Muscle layer of duodenum (tissue), 2 donors: ENCODE measurements at regions not wholly inside any gene's neighbourhood (a gene's known extent, or its start where the extent isn't known, plus 50 kb on each side); places are given as distances from the start of the nearest gene placed in this dataset.

ENCODE experiments used
- H3K27ac ChIP-seq: one replicate; pipeline ENCODE4 v1.7.0; 2013; ENCODE audit warnings: mild to moderate bottlenecking, low read length
- H3K27me3 ChIP-seq: one replicate; pipeline ENCODE4 v1.7.0; 2013; ENCODE audit warnings: low read depth, mild to moderate bottlenecking, control low read depth, low read length
- H3K36me3 ChIP-seq, 2 donors: one replicate each; pipeline ENCODE4 v1.7.0; 2013; ENCODE audit warnings: low read length in 2 of 2, control low read depth in 1 of 2, mild to moderate bottlenecking in 1 of 2; ENCODE audit not compliant: insufficient read depth in 2 of 2, control insufficient read depth in 1 of 2
- H3K4me1 ChIP-seq, 2 donors: one replicate each; pipeline ENCODE4 v1.7.0; 2013; ENCODE audit warnings: low read length in 2 of 2, mild to moderate bottlenecking in 2 of 2, control low read depth in 1 of 2, moderate library complexity in 1 of 2; ENCODE audit not compliant: insufficient read depth in 2 of 2, control insufficient read depth in 1 of 2
- H3K4me3 ChIP-seq, 2 donors: one replicate each; pipeline ENCODE4 v1.7.0; 2013; ENCODE audit warnings: low read length in 2 of 2, low read depth in 1 of 2, mild to moderate bottlenecking in 1 of 2
- H3K9me3 ChIP-seq, 2 donors: one replicate each; pipeline ENCODE4 v1.7.0; 2013; ENCODE audit warnings: low read length in 2 of 2, control low read depth in 1 of 2, mild to moderate bottlenecking in 1 of 2; ENCODE audit not compliant: control insufficient read depth in 1 of 2
- donor health status: healthy.

DNA sequence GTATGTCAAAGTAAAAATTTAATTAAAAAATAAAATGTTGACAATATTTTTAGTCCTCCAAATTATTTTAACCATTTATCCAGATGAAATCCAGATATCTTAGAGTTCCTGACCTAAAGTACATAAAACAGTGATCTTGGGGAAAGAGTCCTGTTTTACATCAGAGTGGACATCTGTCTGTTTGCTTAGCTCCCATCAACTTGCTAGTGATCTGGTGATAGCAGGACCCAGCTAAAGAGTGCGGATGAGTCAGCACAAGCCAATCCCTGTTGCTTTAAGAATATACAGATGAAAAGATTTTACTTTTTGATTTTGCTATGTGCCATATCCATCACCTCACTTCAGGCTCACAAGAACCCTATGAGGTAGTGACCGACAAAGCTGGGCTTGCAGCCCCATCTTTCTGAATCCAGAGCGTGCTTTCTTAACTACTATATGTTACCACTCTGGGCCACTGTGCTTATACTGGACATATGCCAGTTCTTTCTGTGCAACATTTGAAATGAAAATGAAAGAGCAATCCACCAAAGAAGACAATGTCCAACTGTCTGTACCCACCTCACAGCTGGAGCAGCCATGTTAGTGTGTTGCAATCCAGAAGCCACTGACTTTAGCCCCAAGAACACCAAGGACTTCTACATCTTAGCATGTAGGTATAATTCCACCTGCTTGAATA, 167.6 kb upstream of the SESN3 start:
- H3K4me1 ChIP-seq: no peaks in the 10 kb centered on the region
- H3K27me3 ChIP-seq: no peaks in the 10 kb centered on the region
- peaks cover 0 to 3% of the 10 kb centered on the region in 2 donors for H3K9me3 ChIP-seq
- no peak overlapping the region for H3K27ac ChIP-seq
- H3K36me3 ChIP-seq: no peaks in the 10 kb centered on the region
- H3K4me3 ChIP-seq: no peak overlapping the region

DNA sequence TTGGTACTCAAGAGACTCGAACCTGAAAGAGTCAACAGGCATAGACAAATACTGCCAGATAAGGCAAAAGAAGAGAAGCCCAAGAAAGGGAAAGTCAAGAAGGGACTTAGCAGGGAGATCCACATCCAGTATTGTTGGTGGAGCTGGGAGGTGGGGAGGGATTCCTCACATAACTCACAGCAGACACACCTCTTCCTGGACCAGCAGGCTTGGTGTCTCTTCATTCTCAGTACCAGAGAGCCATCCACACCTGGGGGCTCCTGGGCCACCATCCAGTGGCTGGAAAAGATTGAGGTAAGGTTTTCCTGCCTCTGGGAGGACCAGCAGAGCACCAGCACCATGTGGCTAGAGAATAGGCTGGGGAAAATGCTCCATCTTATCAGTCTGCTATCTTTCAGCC, 161.6 kb upstream of the SESN3 start:
- Histone ChIP-seq H3K27ac (no peak overlapping the region), H3K4me3 (no peak overlapping the region), H3K9me3 (peaks cover 0 to 3% of the 10 kb centered on the region in 2 donors), H3K27me3 (no peaks in the 10 kb centered on the region), H3K4me1 (no peaks in the 10 kb centered on the region), H3K36me3 (no peaks in the 10 kb centered on the region)

DNA sequence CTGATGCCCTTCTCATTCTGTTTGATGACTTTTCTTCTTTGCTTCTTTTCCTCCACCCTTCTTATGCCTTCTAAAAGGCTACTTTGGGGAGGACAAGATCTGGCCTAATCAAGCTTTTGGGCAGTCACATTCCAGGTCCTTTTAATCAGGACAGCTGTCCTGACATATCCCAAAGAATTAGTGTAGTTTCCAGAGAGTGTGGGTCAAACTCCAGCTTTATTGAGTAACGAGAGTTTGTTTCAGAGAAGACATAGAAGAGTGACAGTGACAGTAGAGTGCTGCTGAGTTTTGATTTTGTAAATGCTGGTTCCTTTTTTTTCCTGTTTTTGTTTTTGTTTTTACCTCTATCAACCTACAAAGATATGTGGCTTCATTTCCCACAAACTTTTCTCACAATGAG, 158.4 kb upstream of the SESN3 start:
- no peaks in the 10 kb centered on the region for H3K27me3 ChIP-seq
- H3K9me3 ChIP-seq: no peaks in the 10 kb centered on the region
- no peak overlapping the region for H3K4me3 ChIP-seq
- H3K27ac ChIP-seq: no peak overlapping the region
- H3K4me1 ChIP-seq: no peaks in the 10 kb centered on the region
- no peaks in the 10 kb centered on the region for H3K36me3 ChIP-seq

DNA sequence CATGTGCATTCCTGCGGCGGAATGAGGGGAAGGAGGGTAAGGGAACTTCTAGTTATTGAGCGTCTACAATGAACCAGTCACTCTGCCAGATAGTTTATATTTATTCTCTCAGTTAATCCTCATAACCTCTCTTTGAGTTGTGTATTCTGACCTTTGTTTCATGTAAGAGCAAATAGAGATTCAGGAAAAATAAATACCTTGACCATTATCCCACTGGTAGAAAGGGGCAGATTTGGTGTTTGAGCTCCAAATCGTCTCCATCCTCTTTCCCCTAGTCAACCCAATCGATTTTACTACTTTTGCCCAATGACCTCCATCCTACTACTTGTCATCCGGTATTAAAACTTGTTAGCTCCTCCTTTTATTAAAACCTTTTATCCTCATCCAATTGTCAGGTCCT, 157.1 kb upstream of the SESN3 start:
- no peak overlapping the region for H3K4me3 ChIP-seq
- H3K4me1 ChIP-seq: no peaks in the 10 kb centered on the region
- no peaks in the 10 kb centered on the region for H3K27me3 ChIP-seq
- H3K9me3 ChIP-seq: no peaks in the 10 kb centered on the region
- H3K27ac ChIP-seq: no peak overlapping the region
- H3K36me3 ChIP-seq: no peaks in the 10 kb centered on the region

DNA sequence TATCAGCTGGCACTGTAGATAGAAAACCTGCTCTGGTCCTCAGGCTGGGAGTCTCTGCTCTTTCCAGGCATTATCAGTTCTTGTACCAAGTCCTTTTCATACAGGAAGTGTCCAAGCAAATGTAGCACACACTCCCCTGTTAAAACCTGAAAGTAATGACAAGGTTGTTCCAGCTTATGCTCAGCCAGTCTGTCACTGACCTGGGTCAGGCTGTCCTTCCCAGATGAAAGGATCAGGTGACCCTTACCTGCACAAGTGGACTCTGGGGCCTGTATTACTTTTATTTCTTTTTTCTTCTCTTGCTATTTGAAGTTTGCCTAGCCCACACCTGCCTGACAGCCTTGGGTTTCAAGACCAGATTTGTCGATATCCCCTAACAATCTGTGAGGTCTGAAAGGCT, 156.3 kb upstream of the SESN3 start:
- H3K36me3 ChIP-seq: no peaks in the 10 kb centered on the region
- no peak overlapping the region for H3K4me3 ChIP-seq
- no peaks in the 10 kb centered on the region for H3K27me3 ChIP-seq
- no peaks in the 10 kb centered on the region for H3K4me1 ChIP-seq
- no peaks in the 10 kb centered on the region for H3K9me3 ChIP-seq
- no peak overlapping the region for H3K27ac ChIP-seq

DNA sequence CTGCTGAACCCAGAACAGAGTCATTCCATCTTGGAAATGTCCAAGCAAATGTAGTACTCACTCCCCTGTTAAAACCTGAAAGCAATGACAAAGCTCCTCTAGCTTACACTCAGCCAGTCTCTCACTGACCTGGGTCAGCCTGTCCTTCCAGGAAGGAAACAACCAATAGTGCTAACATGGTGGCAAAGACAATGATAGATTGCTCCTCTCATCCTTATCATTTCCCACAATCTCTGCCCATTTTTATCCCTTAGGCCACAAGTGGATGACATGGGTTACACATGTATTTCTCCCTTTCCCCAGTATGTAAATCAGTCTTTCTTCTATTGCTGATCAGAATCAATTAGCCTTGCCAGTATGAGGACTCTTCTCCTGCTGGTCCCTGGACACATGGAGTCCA, 154.6 kb upstream of the SESN3 start:
- Histone ChIP-seq H3K9me3 (no peaks in the 10 kb centered on the region), H3K4me3 (no peak overlapping the region), H3K27ac (no peak overlapping the region), H3K27me3 (no peaks in the 10 kb centered on the region), H3K36me3 (no peaks in the 10 kb centered on the region), H3K4me1 (no peaks in the 10 kb centered on the region)

DNA sequence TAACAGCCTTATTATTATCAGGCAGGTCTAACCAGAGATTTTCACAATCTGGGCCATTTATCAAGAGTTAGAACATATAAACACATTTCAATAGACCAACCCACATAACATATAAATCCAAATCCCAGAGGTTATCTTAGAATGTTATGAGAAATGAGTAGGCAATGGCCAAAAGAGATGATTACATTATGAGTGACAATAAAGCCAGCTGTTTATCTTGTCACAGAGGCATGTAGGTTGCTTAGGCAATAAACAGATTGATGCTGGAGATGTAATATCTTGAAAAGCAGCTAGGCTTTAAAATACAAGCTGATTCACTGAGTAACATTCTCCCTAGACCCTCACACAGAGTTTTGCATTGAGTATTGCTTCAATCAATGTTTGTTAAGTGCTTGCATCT, 148.5 kb upstream of the SESN3 start:
- Histone ChIP-seq H3K27ac (no peak overlapping the region), H3K27me3 (no peaks in the 10 kb centered on the region), H3K4me3 (no peak overlapping the region), H3K4me1 (no peaks in the 10 kb centered on the region), H3K9me3 (no peaks in the 10 kb centered on the region), H3K36me3 (no peaks in the 10 kb centered on the region)

DNA sequence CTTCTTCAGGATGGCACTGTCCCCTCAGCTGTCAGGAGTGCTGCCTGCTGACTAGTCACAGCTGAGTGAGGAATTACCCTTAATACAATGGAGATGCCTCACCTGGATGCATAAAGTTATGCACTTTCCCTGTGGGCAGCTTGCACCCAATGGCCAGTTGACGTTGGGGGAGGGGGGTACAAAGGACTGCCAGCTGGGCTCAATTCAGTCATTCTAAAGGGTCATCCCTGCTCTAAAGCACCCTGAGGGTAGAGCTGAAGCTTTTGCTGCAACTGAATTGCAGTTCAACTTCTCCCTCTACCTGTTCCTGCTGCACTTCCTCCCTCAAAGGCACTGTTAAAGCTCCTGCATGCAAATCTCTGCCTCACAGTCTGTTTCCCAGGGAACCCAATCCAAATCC, 147.8 kb upstream of the SESN3 start:
- Histone ChIP-seq H3K27me3 (no peaks in the 10 kb centered on the region), H3K9me3 (no peaks in the 10 kb centered on the region), H3K36me3 (no peaks in the 10 kb centered on the region), H3K27ac (no peak overlapping the region), H3K4me3 (no peak overlapping the region), H3K4me1 (no peaks in the 10 kb centered on the region)

DNA sequence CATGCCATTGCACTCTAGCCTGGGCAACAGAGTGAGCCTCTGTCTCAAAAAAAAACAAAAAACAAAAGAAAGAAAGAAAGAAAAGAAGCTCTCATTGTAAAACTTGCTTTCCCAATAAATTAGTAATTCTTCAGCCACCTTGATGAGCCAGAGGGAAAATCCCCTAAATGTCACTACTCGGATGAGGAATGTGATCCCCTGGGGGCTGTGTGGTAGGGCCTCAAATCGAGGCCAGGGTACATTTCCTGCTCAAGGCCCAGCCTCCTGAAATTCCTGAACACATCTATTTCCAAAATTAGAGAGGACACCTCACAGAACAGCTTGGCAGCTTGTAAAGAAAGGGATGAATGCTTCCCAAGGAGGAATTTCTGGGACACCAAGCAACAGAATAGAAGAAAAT, 147.1 kb upstream of the SESN3 start:
- no peaks in the 10 kb centered on the region for H3K36me3 ChIP-seq
- H3K9me3 ChIP-seq: no peaks in the 10 kb centered on the region
- no peak overlapping the region for H3K27ac ChIP-seq
- no peaks in the 10 kb centered on the region for H3K27me3 ChIP-seq
- no peak overlapping the region for H3K4me3 ChIP-seq
- H3K4me1 ChIP-seq: no peaks in the 10 kb centered on the region

DNA sequence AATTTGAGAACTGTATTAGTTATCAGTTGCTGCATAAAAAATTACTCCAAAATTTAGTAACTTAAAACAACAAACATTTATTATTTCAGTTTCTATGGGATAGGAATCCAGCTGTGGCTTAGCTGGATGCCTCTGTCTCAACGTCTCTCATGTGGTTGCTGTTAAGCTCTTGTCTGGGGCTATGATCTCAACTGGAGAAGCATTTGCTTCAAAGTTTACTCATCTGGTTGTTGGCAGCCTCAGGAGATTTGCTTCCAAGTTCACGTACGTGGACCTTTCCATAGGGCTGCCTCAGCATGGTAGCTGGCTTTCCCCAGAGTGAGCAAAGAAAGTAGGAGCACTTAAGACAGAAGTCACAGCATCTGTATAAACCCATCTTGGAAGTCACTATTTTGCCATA, 144.9 kb upstream of the SESN3 start:
- Histone ChIP-seq H3K27ac (no peak overlapping the region), H3K36me3 (no peaks in the 10 kb centered on the region), H3K4me3 (no peak overlapping the region), H3K9me3 (no peaks in the 10 kb centered on the region), H3K4me1 (no peaks in the 10 kb centered on the region), H3K27me3 (no peaks in the 10 kb centered on the region)

DNA sequence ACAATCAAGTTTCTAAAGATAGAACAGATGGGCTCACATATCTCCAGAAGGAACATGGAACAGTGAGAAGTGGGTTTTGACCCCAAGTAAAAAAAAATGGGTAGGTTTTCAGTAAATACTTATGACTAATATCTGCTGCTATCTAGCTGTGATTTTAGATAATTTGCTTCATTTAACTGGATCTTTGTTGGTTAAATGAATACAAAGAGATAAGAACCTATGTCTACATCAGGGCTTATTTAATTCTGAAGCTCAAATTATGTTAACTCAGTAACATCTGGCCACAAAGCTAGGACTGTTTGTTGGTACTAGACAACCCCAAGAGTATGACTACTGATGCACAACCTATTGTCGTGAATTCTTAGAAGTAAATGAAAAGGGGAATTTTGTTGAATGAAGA, 144.4 kb upstream of the SESN3 start:
- no peaks in the 10 kb centered on the region for H3K4me1 ChIP-seq
- H3K27me3 ChIP-seq: no peaks in the 10 kb centered on the region
- no peak overlapping the region for H3K4me3 ChIP-seq
- H3K27ac ChIP-seq: no peak overlapping the region
- no peaks in the 10 kb centered on the region for H3K9me3 ChIP-seq
- H3K36me3 ChIP-seq: no peaks in the 10 kb centered on the region

DNA sequence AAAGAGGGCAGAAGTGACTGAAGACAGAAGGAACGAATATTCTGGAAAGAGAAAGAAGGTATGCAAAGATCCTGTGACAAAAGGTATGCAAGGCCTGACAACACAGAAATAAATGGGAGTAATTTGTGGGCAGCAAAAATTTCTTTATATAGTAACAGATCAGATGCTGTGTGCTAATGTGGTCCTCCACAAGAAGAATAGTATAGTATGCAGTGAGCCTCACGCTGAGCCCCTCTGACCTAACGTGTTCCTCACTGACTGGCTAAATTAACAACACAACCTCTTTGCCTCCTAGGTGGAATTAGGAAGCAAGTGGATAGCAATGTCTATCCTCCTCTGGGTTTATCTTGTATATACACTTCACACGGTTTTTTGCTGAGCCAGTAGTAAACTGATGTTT, 143.1 kb upstream of the SESN3 start:
- Histone ChIP-seq H3K9me3 (no peaks in the 10 kb centered on the region), H3K27ac (no peak overlapping the region), H3K4me3 (no peak overlapping the region), H3K27me3 (no peaks in the 10 kb centered on the region), H3K36me3 (no peaks in the 10 kb centered on the region), H3K4me1 (no peaks in the 10 kb centered on the region)
